Mucosa of rectum (tissue), 2 donors: ENCODE measurements at regions not wholly inside any gene's neighbourhood (a gene's known extent, or its start where the extent isn't known, plus 50 kb on each side); places are given as distances from the start of the nearest gene placed in this dataset.

Experiments used
- H3K27ac ChIP-seq, 2 donors: one replicate each; pipeline ENCODE4 v1.7.0; 2013; ENCODE audit warnings: inconsistent platforms in 2 of 2, low read depth in 2 of 2, low read length in 2 of 2
- H3K27me3 ChIP-seq, 2 donors: one replicate each; pipeline ENCODE4 v1.7.0; 2013; ENCODE audit warnings: low read length in 2 of 2; ENCODE audit not compliant: control insufficient read depth in 2 of 2, insufficient read depth in 2 of 2
- H3K36me3 ChIP-seq, 2 donors: one replicate each; pipeline ENCODE4 v1.7.0; 2013; ENCODE audit warnings: low read length in 2 of 2; ENCODE audit not compliant: control insufficient read depth in 2 of 2, insufficient read depth in 2 of 2
- H3K4me1 ChIP-seq, 2 donors: one replicate each; pipeline ENCODE4 v1.7.0; 2013; ENCODE audit warnings: low read length in 2 of 2, mild to moderate bottlenecking in 1 of 2; ENCODE audit not compliant: control insufficient read depth in 2 of 2, insufficient read depth in 2 of 2
- H3K4me3 ChIP-seq, 2 donors: one replicate each; pipeline ENCODE4 v1.7.0; 2013; ENCODE audit warnings: low read length in 2 of 2
- H3K9ac ChIP-seq, 2 donors: one replicate each; pipeline ENCODE4 v1.7.0; 2013; ENCODE audit warnings: low read length in 2 of 2, low read depth in 1 of 2, mild to moderate bottlenecking in 1 of 2
- H3K9me3 ChIP-seq, 2 donors: one replicate each; pipeline ENCODE4 v1.7.0; 2013; ENCODE audit warnings: low read length in 2 of 2; ENCODE audit not compliant: control insufficient read depth in 2 of 2
- donor health status: healthy.
- donor health status: Normal muscosa, but diverticular disease.

DNA sequence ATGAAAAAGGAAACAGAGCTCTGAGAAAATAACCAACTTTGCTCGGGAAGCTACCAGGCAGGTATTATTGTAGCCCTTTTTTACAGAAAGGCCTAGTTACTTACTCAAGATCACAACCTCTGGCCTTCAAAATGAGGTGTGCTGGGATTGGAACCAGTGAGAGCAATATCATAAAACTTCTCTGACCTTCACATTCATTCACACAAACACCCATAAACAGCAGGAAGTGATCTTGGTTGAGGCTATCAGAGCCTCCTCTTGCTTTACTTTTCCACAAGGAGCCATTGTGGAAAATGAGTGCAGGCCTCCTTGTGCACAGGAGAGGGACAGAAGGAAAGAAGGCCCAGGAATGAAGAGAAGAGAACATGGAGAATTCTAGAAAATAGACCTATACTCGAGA, 204.5 kb upstream of the NPVF start:
- H3K4me3 ChIP-seq: no peak overlapping the region

DNA sequence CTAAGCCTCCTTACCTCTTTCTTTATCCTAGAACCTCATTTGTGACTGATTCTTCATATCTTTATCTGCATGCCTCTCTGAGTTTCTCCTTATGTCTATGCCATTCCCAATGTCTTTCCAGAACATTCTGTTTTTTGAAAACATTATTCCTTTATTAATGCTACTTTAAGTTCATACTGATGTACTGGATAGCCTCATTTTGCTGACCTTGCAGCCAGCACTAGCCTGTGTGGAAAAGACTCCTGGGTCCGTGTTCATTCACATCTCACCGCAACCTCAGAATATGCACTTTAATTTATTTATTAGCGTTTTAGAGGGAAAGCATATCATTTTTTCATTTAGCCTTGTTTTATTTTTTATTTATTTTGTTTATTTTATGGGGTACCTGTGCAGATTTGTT, 208.1 kb upstream of the NPVF start:
- peaks cover 2% of the 10 kb centered on the region in 2 donors for H3K9me3 ChIP-seq
- no peak overlapping the region for H3K27ac ChIP-seq

More for the DNA sequence above, 204.5 kb upstream of the NPVF start:
- H3K27me3 ChIP-seq: no peaks in the 10 kb centered on the region
- no peak overlapping the region for H3K27ac ChIP-seq
- no peaks in the 10 kb centered on the region for H3K9me3 ChIP-seq
- no peaks in the 10 kb centered on the region for H3K36me3 ChIP-seq
- no peaks in the 10 kb centered on the region for H3K4me1 ChIP-seq
- no peak overlapping the region for H3K9ac ChIP-seq

DNA sequence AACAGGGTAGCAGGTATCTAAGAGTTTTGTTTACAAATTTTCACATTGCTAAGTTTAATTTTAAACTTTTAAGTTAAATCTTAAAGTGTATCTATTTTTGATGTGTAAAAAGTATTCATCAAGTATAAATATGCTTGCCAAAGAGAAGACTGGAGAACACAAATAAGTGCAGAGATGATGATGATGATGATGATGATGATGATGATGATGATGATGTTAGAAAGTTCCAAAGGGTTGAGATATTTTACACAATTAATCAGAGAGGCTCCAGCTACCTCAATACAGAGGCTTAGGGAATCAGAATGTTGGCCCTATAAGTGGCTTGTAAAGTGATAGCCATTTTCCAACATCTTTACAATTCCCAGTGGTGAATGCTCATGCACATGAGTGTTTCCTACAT, 209.0 kb upstream of the NPVF start:
- Histone ChIP-seq H3K9me3 (peaks cover 2 to 5% of the 10 kb centered on the region in 2 donors), H3K4me1 (no peaks in the 10 kb centered on the region), H3K27me3 (no peaks in the 10 kb centered on the region), H3K9ac (no peak overlapping the region), H3K4me3 (no peak overlapping the region), H3K36me3 (no peaks in the 10 kb centered on the region), H3K27ac (no peak overlapping the region)

More for the DNA sequence above, 208.1 kb upstream of the NPVF start:
- Histone ChIP-seq H3K9ac (no peak overlapping the region), H3K36me3 (no peaks in the 10 kb centered on the region), H3K4me3 (no peak overlapping the region), H3K27me3 (no peaks in the 10 kb centered on the region), H3K4me1 (no peaks in the 10 kb centered on the region)

DNA sequence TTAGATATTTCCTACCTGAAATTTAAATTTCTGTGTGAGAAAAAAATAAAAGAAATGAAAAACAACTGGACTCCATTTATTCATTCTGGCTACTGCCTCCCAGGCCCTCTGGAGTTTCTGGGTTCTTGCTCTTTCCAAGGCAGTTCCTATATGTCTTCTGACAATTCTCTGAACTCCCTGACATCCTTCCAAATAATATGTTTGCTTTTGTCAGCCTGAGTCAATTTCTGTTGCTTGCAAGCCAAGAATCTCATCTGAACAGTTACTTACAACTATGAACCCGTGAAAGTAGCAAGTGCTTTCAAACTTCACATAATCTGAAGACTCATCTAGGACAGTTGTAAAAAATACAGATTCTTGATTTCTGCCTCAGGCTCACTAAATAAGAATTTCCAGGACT, 216.7 kb upstream of the NPVF start:
- Histone ChIP-seq H3K27ac (no peak overlapping the region), H3K4me1 (no peaks in the 10 kb centered on the region), H3K27me3 (no peaks in the 10 kb centered on the region), H3K36me3 (no peaks in the 10 kb centered on the region), H3K9me3 (peaks cover 2 to 5% of the 10 kb centered on the region in 2 donors), H3K4me3 (no peak overlapping the region), H3K9ac (no peak overlapping the region)

DNA sequence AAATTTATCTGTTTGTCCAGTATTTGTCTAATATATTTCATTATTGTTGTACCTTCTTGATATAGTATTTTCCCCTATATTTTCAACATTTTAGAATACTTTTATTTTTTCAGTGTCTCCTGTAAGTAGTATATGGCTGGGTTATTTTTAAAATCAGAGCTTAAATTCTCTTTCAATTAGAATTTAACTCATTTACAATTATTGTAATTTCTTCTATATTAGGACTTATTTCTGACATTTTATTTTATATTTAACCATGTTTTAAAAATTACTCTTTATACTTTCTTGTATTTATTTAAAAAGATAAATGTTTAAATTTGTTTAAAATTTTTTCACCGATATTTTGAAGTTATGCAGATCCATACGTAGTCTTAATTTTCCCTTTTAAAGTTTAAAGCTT, 220.0 kb upstream of the NPVF start:
- no peaks in the 10 kb centered on the region for H3K36me3 ChIP-seq
- no peaks in the 10 kb centered on the region for H3K9me3 ChIP-seq
- H3K4me1 ChIP-seq: no peaks in the 10 kb centered on the region

DNA sequence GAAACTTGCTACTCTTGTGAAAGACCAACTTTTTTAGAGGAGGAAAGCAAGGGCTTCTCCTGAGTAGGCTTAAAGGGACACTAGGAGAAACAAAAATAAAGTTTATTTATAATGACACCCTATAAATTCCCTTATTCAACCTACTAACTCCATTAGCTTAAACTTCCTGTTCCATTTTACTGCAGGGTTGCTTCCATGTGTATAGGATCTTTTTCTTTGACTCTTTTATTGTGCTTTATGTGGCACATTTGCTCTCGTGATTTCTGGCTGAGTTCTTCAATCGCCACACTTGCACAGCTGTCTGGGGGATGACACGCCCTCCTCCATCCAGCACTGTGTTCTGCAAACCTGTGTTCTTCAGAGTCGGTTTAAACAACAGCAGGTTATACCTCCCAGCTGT, 225.7 kb upstream of the NPVF start:
- no peak overlapping the region for H3K9ac ChIP-seq
- H3K27ac ChIP-seq: no peak overlapping the region
- H3K27me3 ChIP-seq: no peaks in the 10 kb centered on the region
- no peaks in the 10 kb centered on the region for H3K9me3 ChIP-seq
- peaks cover 0 to 7% of the 10 kb centered on the region in 2 donors for H3K4me1 ChIP-seq
- no peaks in the 10 kb centered on the region for H3K36me3 ChIP-seq
- no peak overlapping the region for H3K4me3 ChIP-seq

More for the DNA sequence above, 220.0 kb upstream of the NPVF start:
- H3K9ac ChIP-seq: no peak overlapping the region
- no peak overlapping the region for H3K27ac ChIP-seq
- H3K4me3 ChIP-seq: no peak overlapping the region
- H3K27me3 ChIP-seq: no peaks in the 10 kb centered on the region

DNA sequence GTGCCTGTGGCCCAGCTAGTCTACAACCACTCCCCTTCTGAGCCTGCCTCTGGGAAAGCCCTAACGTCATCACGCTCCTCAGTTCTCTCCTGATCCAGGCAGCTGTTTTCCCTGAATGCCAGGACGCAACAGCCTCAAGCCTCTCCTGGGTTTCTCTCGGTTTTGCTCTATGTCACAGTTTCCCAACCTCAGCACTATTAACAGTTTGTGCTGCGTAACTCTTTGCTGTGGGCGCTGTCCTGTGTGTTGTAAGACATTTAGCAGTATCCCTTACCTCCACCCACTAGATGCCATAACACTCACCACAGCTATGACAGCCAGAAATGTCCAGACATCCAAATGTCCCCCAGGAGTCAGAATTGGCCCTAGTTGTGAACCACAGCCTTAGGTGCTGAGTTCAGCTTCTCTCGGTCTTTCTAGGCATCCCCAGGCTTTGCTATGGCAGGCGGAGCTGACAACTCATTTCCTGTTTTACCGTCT, 226.3 kb upstream of the NPVF start:
- Histone ChIP-seq H3K27me3 (no peaks in the 10 kb centered on the region), H3K4me3 (no peak overlapping the region), H3K9me3 (no peaks in the 10 kb centered on the region), H3K9ac (no peak overlapping the region), H3K4me1 (peaks cover 0 to 7% of the 10 kb centered on the region in 2 donors), H3K36me3 (no peaks in the 10 kb centered on the region), H3K27ac (peak overlapping the region in 1 of 2 donors; percentile 32)

DNA sequence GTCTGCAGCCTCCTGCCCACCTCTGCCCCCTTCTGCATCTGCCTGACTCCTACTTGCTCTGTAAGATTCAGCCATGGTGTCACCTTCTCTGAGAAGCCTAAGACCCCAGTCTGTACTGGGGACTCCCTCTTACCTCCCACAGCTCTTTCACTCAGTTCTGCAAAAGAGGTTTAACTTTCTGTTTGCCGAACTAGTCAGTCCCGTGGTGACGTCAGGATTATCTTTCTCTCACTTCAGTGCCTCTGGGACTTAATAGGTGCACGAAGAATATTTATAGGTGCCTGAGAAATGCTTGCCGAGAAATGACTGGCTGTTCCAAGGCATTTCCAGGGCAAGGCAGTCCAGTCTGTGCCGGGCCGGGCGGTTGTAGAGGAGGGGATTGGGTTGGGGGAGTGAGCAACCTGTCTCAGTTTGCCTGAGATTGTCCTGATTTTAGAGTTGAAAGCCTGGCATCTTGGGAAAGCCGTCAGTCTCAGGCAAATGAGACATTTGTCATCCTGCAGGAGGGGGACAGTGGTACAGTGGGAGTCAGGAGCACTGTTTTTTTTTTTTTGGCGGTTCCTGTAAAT, 227.5 kb upstream of the NPVF start:
- Histone ChIP-seq H3K4me3 (no peak overlapping the region), H3K4me1 (peaks cover 0 to 7% of the 10 kb centered on the region in 2 donors), H3K27ac (peak overlapping the region in 1 of 2 donors; percentile 26), H3K9ac (no peak overlapping the region), H3K27me3 (no peaks in the 10 kb centered on the region), H3K36me3 (no peaks in the 10 kb centered on the region), H3K9me3 (no peaks in the 10 kb centered on the region)

DNA sequence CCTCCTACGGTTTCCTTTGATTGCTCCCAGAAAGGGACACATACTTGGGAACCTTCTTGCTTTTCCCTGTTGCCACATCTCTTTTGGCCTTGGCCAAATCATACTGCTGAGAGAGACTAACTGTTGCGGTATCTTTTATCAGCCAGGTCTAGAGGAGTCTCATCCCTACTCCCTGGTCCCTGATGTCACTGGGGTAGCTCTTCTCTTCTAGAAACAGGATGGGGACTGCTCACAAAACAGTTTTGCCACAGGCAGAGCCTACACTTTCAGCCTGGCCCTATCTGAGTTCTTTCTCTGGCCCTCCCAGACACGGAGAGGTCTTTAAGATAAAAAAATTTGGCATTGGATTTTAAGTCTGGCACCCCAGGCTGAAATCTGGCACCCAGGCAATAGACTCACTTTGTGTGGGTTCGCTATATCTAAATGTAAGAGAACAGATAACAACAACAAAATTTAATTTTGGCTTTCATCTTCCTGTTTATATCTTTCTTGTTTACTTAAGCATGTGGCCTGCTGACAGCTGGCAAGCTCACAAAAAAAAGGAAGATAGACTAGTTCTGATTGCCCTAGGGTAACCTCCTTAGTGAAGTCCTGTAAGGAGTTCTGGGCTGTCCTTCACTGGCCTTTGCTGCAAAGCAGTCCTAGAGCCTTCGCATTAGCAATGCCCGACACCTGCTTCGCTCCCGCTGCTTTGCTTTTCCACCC, 228.3 kb upstream of the NPVF start:
- Histone ChIP-seq H3K4me1 (peaks cover 0 to 7% of the 10 kb centered on the region in 2 donors), H3K36me3 (no peaks in the 10 kb centered on the region), H3K27ac (peak overlapping the region in 1 of 2 donors; percentile 26), H3K4me3 (no peak overlapping the region), H3K9ac (no peak overlapping the region), H3K27me3 (no peaks in the 10 kb centered on the region), H3K9me3 (no peaks in the 10 kb centered on the region)

DNA sequence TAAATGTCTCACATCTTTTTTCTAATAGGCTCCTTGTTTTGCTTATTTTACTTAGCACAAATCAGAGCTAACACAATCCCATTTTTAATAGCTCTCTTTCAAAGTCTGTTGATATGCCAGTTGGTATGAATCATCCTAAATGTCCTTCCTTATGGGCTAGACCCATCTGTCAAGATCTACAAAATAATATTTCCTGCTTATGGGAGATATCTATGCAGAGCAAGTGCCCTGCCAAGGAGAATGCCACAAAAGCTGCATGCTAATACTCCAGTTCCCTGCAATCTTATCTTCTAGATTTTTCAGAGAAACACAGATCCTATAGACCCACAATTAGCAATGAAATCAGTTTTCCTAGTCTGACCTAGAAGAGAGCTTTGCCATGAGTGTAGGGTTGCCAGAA, 230.8 kb upstream of the NPVF start:
- Histone ChIP-seq H3K36me3 (no peaks in the 10 kb centered on the region), H3K27ac (no peak overlapping the region), H3K4me1 (peaks cover 0 to 5% of the 10 kb centered on the region in 2 donors), H3K4me3 (no peak overlapping the region), H3K9ac (no peak overlapping the region), H3K27me3 (no peaks in the 10 kb centered on the region), H3K9me3 (no peaks in the 10 kb centered on the region)
